GM21390 (cell line): ENCODE measurements at regions not wholly inside any gene's neighbourhood (a gene's known extent, or its start where the extent isn't known, plus 50 kb on each side); places are given as distances from the start of the nearest gene placed in this dataset.
A peak's percentile ranks its signal among the peaks of the same experiment; 100 is the strongest.
"Not testable (repeated sequence)": the region's sequence is repeated elsewhere in the genome, so short reads cannot be mapped to it uniquely, and the experiment has no call there.

Source experiments
- ATAC-seq: cut with Tn5 transposase; IDR thresholded peaks from one replicate; pipeline ENCODE4 v1.9.1; 2021; ENCODE audit not compliant: unreplicated experiment

- no peak for ATAC-seq
Observed at GRCh38 chr2:16927398-16927797, 261.8 kb upstream of the CYRIA start.

- ATAC-seq: no peak
Observed at GRCh38 chr2:16925145-16925544, 259.5 kb upstream of the CYRIA start.

- not testable (repeated sequence) for ATAC-seq
Observed at GRCh38 chr2:16915341-16915755, 249.7 kb upstream of the CYRIA start.

GRCh38 chr2:16911746-16912145 is 246.1 kb upstream of the CYRIA start:
- ATAC-seq: no peak

- no peak for ATAC-seq
Observed at GRCh38 chr2:16908656-16909055, 243.0 kb upstream of the CYRIA start.

- no peak for ATAC-seq
Observed at GRCh38 chr2:16907645-16908282, 242.1 kb upstream of the CYRIA start.

- ATAC-seq: not testable (repeated sequence)
Observed at GRCh38 chr2:16905325-16905724, 239.7 kb upstream of the CYRIA start.

- ATAC-seq: peak; percentile 86
Observed at GRCh38 chr2:16900405-16901025, 234.9 kb upstream of the CYRIA start.

GRCh38 chr2:16899958-16900357 is 234.3 kb upstream of the CYRIA start:
- ATAC-seq: no peak

- no peak for ATAC-seq
Observed at GRCh38 chr2:16890081-16890480, 224.4 kb upstream of the CYRIA start.

GRCh38 chr2:16885027-16885426 is 219.4 kb upstream of the CYRIA start:
- ATAC-seq: no peak

- ATAC-seq: no peak
Observed at GRCh38 chr2:16882706-16883105, 217.1 kb upstream of the CYRIA start.

GRCh38 chr2:16881122-16881521 is 215.5 kb upstream of the CYRIA start:
- no peak for ATAC-seq

GRCh38 chr2:16871411-16871810 is 205.8 kb upstream of the CYRIA start:
- no peak for ATAC-seq

GRCh38 chr2:16870491-16871076 is 204.9 kb upstream of the CYRIA start:
- ATAC-seq: no peak

- no peak for ATAC-seq
Observed at GRCh38 chr2:16869711-16870110, 204.1 kb upstream of the CYRIA start.

GRCh38 chr2:16862471-16862870 is 196.8 kb upstream of the CYRIA start:
- no peak for ATAC-seq

- ATAC-seq: no peak
Observed at GRCh38 chr2:16861530-16861929, 195.9 kb upstream of the CYRIA start.

GRCh38 chr2:16861111-16861510 is 195.5 kb upstream of the CYRIA start:
- ATAC-seq: no peak

GRCh38 chr2:16860627-16861026 is 195.0 kb upstream of the CYRIA start:
- no peak for ATAC-seq

GRCh38 chr2:16855183-16855582 is 189.5 kb upstream of the CYRIA start:
- no peak for ATAC-seq

GRCh38 chr2:16853088-16853487 is 187.5 kb upstream of the CYRIA start:
- ATAC-seq: no peak

- no peak for ATAC-seq
Observed at GRCh38 chr2:16852651-16853050, 187.0 kb upstream of the CYRIA start.
